IMR-90 (cell line): ENCODE measurements at regions not wholly inside any gene's neighbourhood (a gene's known extent, or its start where the extent isn't known, plus 50 kb on each side); places are given as distances from the start of the nearest gene placed in this dataset.

ENCODE experiments used
- BHLHE40 ChIP-seq: fragments of 150-350 bp; IDR thresholded peaks from 2 replicates; pipeline ENCODE4 v1.6.1; 2016; ENCODE audit warnings: mild to moderate bottlenecking, low read depth, low read length
- CEBPB ChIP-seq: IDR thresholded peaks from 2 replicates; pipeline ENCODE4 v1.6.1; 2012; ENCODE audit warnings: low read depth, low read length, improper control_type of control experiment
- CHD1 ChIP-seq: IDR thresholded peaks from 2 replicates; pipeline ENCODE4 v1.6.1; 2012; ENCODE audit warnings: low read depth, low read length, improper control_type of control experiment
- FOS ChIP-seq: fragments of 150-350 bp; IDR thresholded peaks from 2 replicates; pipeline ENCODE4 v1.6.1; 2016; ENCODE audit warnings: low read depth, low read length
- MXI1 ChIP-seq: IDR thresholded peaks from 2 replicates; pipeline ENCODE4 v1.6.1; 2012; ENCODE audit warnings: low read depth, mild to moderate bottlenecking, low read length, moderate library complexity, borderline replicate concordance
- NFE2L2 ChIP-seq: fragments of 150-350 bp; IDR thresholded peaks from 2 replicates; pipeline ENCODE4 v1.6.1; 2016; ENCODE audit warnings: low read depth, mild to moderate bottlenecking, low read length
- POLR2A ChIP-seq: IDR thresholded peaks from 2 replicates; pipeline ENCODE4 v1.6.1; 2012; ENCODE audit warnings: mild to moderate bottlenecking, low read depth, low read length
- RAD21 ChIP-seq: IDR thresholded peaks from 2 replicates; pipeline ENCODE4 v1.6.1; 2012; ENCODE audit warnings: low read length, improper control_type of control experiment
- RCOR1 ChIP-seq: IDR thresholded peaks from 2 replicates; pipeline ENCODE4 v1.6.1; 2012; ENCODE audit warnings: mild to moderate bottlenecking, low read length, improper control_type of control experiment; ENCODE audit not compliant: insufficient replicate concordance
- RFX5 ChIP-seq: IDR thresholded peaks from 2 replicates; pipeline ENCODE4 v1.8.0; 2012; ENCODE audit warnings: low read depth, mild to moderate bottlenecking, low read length, moderate library complexity
- USF2 ChIP-seq: fragments of 150-350 bp; IDR thresholded peaks from 2 replicates; pipeline ENCODE4 v1.6.1; 2017; ENCODE audit warnings: mild to moderate bottlenecking, antibody characterized with exemption, low read length, low read depth
- TF ChIP-seq, protein P1 (sequence below): conservative IDR thresholded peaks from 2 replicates; pipeline ENCODE4 v1.5.1; 2012; ENCODE audit warnings: mild to moderate bottlenecking, low read depth, low read length, improper control_type of control experiment

DNA sequence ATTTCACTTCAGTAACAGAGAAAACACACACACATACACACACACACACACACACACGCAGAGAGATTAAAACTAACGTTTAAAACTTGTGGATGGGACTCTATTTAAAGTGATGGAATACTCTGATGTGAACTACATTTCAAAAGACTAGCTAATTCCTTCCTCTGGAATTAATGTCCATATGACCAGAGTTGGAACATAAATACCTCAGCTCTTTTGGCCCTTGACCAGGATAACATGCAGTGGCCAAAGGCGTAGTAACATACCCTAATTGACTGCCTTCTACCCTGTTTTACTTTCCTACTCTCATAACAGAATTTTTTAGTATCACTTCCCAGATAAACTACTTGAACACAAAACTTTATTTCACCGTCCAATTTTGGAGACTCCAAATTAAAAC is 671.3 kb upstream of the CHAC2 start:
- TF ChIP-seq POLR2A (no peak), FOS (no peak), CEBPB (no peak), RAD21 (no peak), RFX5 (no peak), CHD1 (no peak), USF2 (no peak), MXI1 (no peak), NFE2L2 (no peak), RCOR1 (no peak), BHLHE40 (no peak)
- TF ChIP-seq, protein P1, sequence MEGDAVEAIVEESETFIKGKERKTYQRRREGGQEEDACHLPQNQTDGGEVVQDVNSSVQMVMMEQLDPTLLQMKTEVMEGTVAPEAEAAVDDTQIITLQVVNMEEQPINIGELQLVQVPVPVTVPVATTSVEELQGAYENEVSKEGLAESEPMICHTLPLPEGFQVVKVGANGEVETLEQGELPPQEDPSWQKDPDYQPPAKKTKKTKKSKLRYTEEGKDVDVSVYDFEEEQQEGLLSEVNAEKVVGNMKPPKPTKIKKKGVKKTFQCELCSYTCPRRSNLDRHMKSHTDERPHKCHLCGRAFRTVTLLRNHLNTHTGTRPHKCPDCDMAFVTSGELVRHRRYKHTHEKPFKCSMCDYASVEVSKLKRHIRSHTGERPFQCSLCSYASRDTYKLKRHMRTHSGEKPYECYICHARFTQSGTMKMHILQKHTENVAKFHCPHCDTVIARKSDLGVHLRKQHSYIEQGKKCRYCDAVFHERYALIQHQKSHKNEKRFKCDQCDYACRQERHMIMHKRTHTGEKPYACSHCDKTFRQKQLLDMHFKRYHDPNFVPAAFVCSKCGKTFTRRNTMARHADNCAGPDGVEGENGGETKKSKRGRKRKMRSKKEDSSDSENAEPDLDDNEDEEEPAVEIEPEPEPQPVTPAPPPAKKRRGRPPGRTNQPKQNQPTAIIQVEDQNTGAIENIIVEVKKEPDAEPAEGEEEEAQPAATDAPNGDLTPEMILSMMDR: no peak
